Choroid plexus epithelial cell (primary cell): ENCODE measurements at regions not wholly inside any gene's neighbourhood (a gene's known extent, or its start where the extent isn't known, plus 50 kb on each side); places are given as distances from the start of the nearest gene placed in this dataset.

Experiments
- DNase-seq: peaks from one replicate; pipeline ENCODE4 v3.0.0-alpha.2; 2010; ENCODE audit warnings: low read depth
- H3K4me3 ChIP-seq: 2 replicates; pipeline ENCODE4 v1.5.1; 2011; ENCODE audit warnings: low read depth, mild to moderate bottlenecking, control low read depth, low read length, moderate library complexity
- TF ChIP-seq, protein P1 (sequence below): conservative IDR thresholded peaks from 2 replicates; pipeline ENCODE4 v1.5.1; 2011; ENCODE audit warnings: low read depth, mild to moderate bottlenecking, control low read depth, inconsistent platforms, low read length, moderate library complexity

DNA sequence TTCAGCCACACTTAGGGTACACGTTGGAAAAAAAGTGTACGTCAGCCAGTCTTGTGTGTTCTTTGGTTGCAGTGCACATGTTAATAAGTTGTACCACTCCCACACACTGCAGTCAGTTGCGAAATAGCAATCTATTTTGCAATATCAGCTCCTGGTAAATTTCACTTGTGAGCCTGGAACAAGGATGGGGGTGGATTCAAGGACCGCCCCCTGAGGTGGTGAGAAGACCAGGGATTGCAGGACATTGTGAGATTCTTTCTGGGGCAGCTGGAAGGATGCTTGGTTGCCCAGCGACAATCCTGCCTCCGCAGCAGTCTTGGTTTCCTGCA lies 78.6 kb upstream of the ZFHX3 start:
- TF ChIP-seq, protein P1, sequence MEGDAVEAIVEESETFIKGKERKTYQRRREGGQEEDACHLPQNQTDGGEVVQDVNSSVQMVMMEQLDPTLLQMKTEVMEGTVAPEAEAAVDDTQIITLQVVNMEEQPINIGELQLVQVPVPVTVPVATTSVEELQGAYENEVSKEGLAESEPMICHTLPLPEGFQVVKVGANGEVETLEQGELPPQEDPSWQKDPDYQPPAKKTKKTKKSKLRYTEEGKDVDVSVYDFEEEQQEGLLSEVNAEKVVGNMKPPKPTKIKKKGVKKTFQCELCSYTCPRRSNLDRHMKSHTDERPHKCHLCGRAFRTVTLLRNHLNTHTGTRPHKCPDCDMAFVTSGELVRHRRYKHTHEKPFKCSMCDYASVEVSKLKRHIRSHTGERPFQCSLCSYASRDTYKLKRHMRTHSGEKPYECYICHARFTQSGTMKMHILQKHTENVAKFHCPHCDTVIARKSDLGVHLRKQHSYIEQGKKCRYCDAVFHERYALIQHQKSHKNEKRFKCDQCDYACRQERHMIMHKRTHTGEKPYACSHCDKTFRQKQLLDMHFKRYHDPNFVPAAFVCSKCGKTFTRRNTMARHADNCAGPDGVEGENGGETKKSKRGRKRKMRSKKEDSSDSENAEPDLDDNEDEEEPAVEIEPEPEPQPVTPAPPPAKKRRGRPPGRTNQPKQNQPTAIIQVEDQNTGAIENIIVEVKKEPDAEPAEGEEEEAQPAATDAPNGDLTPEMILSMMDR: no peak
- H3K4me3 ChIP-seq: no peak overlapping the region
- DNase-seq: peak; percentile 83

GRCh38 chr16:73125850-73126524 lies 78.1 kb upstream of the ZFHX3 start:
- peak; percentile 73 for DNase-seq
- no peak overlapping the region for H3K4me3 ChIP-seq
- TF ChIP-seq, protein P1: no peak

GRCh38 chr16:73124665-73125375 lies 76.9 kb upstream of the ZFHX3 start:
- DNase-seq: no peak
- TF ChIP-seq, protein P1: no peak
- H3K4me3 ChIP-seq: no peak overlapping the region

- peak; percentile 4 for DNase-seq
- H3K4me3 ChIP-seq: no peak overlapping the region
- TF ChIP-seq, protein P1: no peak
Measured at GRCh38 chr16:73124097-73124652, 76.2 kb upstream of the ZFHX3 start.

DNA sequence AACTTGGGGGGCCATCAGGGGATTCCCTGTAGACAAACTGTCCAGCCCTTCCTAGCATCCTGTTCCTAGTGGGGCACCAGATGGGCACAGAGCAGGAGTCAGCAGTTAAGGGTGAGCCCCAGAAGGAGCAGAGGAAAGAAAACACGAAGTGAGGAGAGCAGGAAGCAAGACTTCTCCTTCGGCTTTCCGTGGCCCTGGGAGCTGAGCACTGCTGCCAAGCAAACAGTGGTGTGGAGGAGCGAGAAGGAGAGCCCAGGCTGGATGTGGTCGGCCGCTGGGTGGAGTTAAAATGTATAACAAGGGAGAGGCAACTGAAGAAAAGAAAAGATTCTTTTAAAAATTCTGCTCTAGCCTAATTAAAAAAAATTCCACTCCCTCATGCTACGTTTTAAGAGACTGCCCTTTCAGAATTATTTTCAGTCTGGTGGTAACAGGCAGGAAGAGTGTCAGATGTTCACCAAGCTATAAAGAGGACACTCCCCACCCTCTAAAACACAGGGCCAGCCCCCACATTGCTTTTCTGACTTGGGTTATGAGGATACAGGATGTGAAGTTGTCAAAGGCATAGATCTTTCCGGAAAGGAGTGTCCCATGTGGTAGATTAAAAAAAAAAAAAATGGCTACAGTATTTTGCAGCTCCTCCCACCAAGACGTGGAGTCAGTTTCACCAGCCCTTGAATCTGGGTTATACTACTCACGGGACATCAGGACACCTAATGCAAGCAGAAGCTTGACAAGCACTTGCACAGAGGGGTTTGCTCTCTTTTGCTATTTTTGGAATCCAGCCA lies 74.9 kb upstream of the ZFHX3 start:
- DNase-seq: peak; percentile 40
- H3K4me3 ChIP-seq: no peak overlapping the region
- TF ChIP-seq, protein P1: peak; percentile 14

DNA sequence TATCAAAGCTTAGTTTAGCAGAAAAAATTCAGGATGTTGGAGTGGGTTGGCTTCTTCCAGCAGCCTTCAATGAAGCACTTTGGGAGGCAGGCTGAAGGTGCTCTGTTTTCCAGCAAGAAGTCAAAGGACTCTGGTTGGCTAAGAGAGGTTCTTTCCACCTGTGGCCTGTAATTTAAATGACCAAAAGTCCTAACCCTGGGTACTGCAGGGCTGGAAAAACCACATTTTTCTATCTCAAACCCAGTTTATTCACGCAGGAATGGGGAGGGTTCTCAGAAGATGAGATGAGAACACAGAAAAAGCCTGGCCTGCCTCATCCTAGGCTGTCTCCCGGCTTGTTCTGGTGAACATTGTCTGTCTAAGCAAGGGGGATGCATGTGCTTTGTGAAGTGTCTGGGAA lies 68.6 kb upstream of the ZFHX3 start:
- no peak overlapping the region for H3K4me3 ChIP-seq
- no peak for DNase-seq
- TF ChIP-seq, protein P1: no peak
